Stimulated activated memory B cell treated with anti-CD40 and anti-IgM and Interleukin-4, amounts not matched to agents 10 μg/mL and 1 μg/mL and 100 μg/mL, for 72 hours (primary cell): ENCODE measurements at regions not wholly inside any gene's neighbourhood (a gene's known extent, or its start where the extent isn't known, plus 50 kb on each side); places are given as distances from the start of the nearest gene placed in this dataset.
A peak's percentile ranks its signal among the peaks of the same experiment; 100 is the strongest.
"Not testable (repeated sequence)": the region's sequence is repeated elsewhere in the genome, so short reads cannot be mapped to it uniquely, and the experiment has no call there.

Experiments
- ATAC-seq: fragments of 150-1000 bp; cut with Tn5 transposase; 2 replicates; pipeline ENCODE4 v1.10.0; 2021
- H3K27ac Mint-ChIP-seq: one replicate; pipeline ENCODE4 v1.8.0; 2022; ENCODE audit warnings: mild to moderate bottlenecking, mixed read lengths
- H3K27me3 Mint-ChIP-seq: one replicate; pipeline ENCODE4 v1.8.0; 2022; ENCODE audit warnings: mixed read lengths
- H3K36me3 Mint-ChIP-seq: one replicate; pipeline ENCODE4 v1.8.0; 2022; ENCODE audit warnings: mixed read lengths
- H3K4me1 Mint-ChIP-seq: one replicate; pipeline ENCODE4 v1.8.0; 2022; ENCODE audit warnings: mixed read lengths
- H3K4me3 Mint-ChIP-seq: one replicate; pipeline ENCODE4 v1.8.0; 2022; ENCODE audit warnings: mild to moderate bottlenecking, moderate library complexity, mixed read lengths
- H3K9me3 Mint-ChIP-seq: one replicate; pipeline ENCODE4 v1.8.0; 2022; ENCODE audit warnings: mixed read lengths

DNA sequence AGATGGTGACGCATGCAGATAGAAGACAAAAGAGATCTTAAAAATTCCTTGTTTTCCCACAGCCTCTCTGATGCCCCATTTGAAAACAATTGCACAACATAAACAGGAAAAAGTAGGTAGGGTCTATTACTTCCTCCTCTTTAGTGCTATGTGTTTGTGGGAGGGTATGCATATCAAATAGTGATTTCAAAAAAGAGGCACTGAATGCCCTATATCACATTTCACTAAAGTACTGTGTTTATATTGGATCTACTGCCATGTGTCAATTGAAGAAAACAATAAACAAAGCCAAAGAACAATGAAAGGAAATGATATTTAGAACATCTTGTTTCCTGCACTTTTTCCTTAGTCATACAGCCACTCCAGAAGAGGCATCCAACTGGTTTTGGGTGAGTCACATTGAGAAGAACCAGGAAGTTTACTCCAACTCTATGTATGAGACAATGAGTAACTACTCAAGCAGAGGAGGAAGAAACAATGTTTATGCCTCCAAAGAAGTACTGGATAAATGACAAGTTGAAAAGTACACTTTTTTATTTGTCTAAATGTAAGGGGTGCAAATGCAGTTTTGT, 583.6 kb downstream of the FBXO15 start:
- ATAC-seq: no peak
- no peak overlapping the region for H3K4me3 Mint-ChIP-seq
- H3K27me3 Mint-ChIP-seq: no peaks in the 10 kb centered on the region
- no peaks in the 10 kb centered on the region for H3K4me1 Mint-ChIP-seq
- peaks cover 3% of the 10 kb centered on the region for H3K9me3 Mint-ChIP-seq
- no peak overlapping the region for H3K27ac Mint-ChIP-seq
- no peaks in the 10 kb centered on the region for H3K36me3 Mint-ChIP-seq

DNA sequence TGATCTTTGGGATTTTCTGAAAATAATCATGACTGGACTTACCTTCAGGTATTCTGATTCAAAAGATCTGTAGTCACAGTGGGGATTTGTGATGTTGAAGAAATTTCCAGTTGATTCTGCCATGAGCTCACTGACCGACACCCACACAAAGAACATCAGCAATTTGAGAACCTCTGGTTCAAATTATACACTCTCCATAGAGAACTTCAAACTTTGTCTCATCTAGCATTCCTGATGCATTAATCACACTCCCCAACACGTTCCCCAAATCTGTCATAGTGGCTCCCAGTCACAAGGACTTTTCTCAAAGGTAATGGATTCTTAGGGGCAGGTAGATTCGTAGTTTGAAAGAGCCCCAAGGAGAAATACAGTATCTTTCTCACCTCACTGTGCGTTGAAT, 584.3 kb downstream of the FBXO15 start:
- H3K4me3 Mint-ChIP-seq: no peak overlapping the region
- H3K36me3 Mint-ChIP-seq: no peaks in the 10 kb centered on the region
- no peaks in the 10 kb centered on the region for H3K27me3 Mint-ChIP-seq
- no peak for ATAC-seq
- H3K27ac Mint-ChIP-seq: no peak overlapping the region
- H3K9me3 Mint-ChIP-seq: peaks cover 3% of the 10 kb centered on the region
- H3K4me1 Mint-ChIP-seq: no peaks in the 10 kb centered on the region

DNA sequence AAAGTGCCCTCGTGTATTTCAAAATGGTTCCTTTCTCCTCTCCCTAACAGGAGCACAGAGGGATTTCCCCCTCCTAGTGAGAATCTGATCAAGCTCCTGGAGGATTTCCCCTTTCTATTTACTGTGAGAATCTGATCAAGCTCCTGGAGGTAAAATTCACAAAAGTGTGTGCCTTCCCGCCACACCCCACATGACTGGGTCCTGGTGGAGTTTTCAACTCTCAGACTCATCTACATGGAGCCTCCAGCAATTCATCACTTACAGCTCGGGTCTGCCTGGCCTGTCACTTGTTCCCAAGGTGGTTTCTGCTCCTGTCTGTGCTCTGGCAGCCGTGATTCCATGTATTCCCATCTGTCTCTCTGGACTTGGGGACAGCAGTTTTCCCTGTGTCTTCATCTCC, 590.7 kb downstream of the FBXO15 start:
- peak; percentile 53 for ATAC-seq
- no peaks in the 10 kb centered on the region for H3K36me3 Mint-ChIP-seq
- no peaks in the 10 kb centered on the region for H3K27me3 Mint-ChIP-seq
- H3K9me3 Mint-ChIP-seq: peaks cover 3% of the 10 kb centered on the region
- no peak overlapping the region for H3K4me3 Mint-ChIP-seq
- H3K4me1 Mint-ChIP-seq: no peaks in the 10 kb centered on the region
- no peak overlapping the region for H3K27ac Mint-ChIP-seq

DNA sequence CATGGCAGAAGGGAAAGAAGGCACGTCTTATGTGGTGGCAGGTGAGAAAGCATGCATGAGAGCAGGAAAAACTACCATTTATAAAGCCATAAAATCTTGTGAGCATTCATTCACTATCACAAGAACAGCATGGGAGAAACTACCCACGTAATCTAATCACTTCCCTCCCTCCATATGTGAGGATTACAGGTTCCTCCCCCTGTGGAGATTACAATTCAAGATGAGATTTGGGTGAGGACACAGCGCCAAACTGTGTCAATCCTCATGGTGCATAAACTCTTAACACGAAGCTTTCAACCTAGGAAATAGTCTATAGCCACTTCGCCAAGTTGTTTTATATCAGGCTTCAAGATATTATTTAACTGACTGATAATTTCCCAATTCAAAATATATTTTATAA, 595.5 kb downstream of the FBXO15 start:
- Mint-ChIP-seq H3K27me3 (no peaks in the 10 kb centered on the region), H3K27ac (no peak overlapping the region), H3K9me3 (no peaks in the 10 kb centered on the region), H3K4me1 (no peaks in the 10 kb centered on the region), H3K4me3 (no peak overlapping the region), H3K36me3 (no peaks in the 10 kb centered on the region)
- no peak for ATAC-seq

DNA sequence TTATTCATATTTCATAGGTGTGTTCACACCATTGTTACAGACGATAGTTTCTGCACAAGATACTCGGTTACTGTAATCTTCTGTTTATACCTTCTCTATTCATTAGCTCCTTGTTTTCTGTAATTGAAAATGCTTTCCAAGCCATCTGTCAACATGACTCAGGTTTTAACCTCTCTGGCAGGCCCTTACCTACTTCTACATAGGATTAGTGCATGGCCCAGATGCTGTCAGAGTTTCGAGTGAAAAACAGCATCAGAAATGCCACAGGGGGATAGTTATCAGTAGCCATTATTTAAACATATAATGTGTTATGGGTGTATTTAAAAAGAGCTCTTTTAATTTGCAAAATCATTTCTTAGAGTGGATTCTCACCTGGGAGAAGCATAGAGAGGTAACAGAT, 596.4 kb downstream of the FBXO15 start:
- Mint-ChIP-seq H3K9me3 (no peaks in the 10 kb centered on the region), H3K4me3 (no peak overlapping the region), H3K36me3 (no peaks in the 10 kb centered on the region), H3K4me1 (no peaks in the 10 kb centered on the region), H3K27me3 (no peaks in the 10 kb centered on the region), H3K27ac (no peak overlapping the region)
- ATAC-seq: no peak

DNA sequence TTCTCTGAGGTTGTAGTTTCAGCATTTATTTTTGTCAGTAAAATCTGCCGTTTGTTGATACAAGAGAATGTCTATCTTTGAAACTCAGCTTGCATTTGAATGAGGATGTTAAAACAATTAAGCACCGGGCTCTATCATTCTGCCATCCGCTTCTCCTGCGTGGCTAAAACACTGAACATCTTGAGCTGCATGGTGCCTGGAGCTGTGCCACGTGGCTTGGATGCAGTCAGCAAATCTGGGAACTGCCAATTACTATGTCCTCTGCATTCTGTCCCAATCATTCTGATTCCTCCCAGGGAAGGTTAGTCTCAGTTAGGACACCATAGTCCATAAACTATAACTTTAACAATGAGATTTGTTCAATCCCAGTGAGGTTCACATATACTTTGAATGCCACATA, 598.4 kb downstream of the FBXO15 start:
- no peaks in the 10 kb centered on the region for H3K4me1 Mint-ChIP-seq
- no peaks in the 10 kb centered on the region for H3K9me3 Mint-ChIP-seq
- no peak for ATAC-seq
- H3K4me3 Mint-ChIP-seq: no peak overlapping the region
- no peaks in the 10 kb centered on the region for H3K27me3 Mint-ChIP-seq
- H3K27ac Mint-ChIP-seq: no peak overlapping the region
- no peaks in the 10 kb centered on the region for H3K36me3 Mint-ChIP-seq

DNA sequence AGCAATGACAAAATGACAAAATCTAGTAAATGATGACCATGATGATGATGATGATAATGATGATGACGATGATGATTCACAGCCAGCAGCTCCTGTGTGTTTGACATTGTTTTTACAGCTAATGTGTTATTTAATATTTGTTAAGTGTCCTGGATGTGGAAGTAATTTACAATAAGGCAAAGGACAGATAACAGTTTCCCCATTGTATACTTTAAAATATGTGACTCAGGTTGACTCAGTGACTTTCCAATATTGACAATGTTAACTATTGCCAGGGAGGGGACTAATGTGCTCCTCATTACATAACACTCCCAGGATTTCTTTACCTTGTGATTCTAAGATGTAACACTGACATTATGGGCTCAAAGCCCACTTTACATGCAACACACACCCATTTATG, 602.2 kb downstream of the FBXO15 start:
- no peaks in the 10 kb centered on the region for H3K4me1 Mint-ChIP-seq
- no peak for ATAC-seq
- H3K27me3 Mint-ChIP-seq: no peaks in the 10 kb centered on the region
- H3K4me3 Mint-ChIP-seq: no peak overlapping the region
- no peaks in the 10 kb centered on the region for H3K9me3 Mint-ChIP-seq
- no peaks in the 10 kb centered on the region for H3K36me3 Mint-ChIP-seq
- H3K27ac Mint-ChIP-seq: no peak overlapping the region

DNA sequence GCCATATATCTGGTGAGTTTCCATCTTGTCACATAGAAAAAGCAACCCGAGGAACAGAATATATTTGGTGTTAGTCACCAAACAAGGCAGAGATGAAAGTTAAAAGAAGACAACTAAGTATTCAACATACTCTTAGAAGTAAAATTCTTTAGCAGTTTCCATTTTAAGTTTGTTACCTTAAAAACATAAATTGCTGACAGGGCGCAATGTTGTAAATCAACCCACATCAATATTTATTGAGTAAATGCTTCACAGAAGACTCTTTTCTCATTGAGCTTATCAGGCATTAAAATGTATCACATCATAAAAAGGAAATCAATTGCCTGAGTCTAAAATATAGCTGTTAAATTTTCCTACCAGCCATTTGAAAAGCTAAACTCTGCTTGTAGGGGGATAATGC, 603.0 kb downstream of the FBXO15 start:
- no peak overlapping the region for H3K27ac Mint-ChIP-seq
- ATAC-seq: no peak
- H3K27me3 Mint-ChIP-seq: no peaks in the 10 kb centered on the region
- H3K4me1 Mint-ChIP-seq: no peaks in the 10 kb centered on the region
- no peak overlapping the region for H3K4me3 Mint-ChIP-seq
- H3K9me3 Mint-ChIP-seq: no peaks in the 10 kb centered on the region
- no peaks in the 10 kb centered on the region for H3K36me3 Mint-ChIP-seq

DNA sequence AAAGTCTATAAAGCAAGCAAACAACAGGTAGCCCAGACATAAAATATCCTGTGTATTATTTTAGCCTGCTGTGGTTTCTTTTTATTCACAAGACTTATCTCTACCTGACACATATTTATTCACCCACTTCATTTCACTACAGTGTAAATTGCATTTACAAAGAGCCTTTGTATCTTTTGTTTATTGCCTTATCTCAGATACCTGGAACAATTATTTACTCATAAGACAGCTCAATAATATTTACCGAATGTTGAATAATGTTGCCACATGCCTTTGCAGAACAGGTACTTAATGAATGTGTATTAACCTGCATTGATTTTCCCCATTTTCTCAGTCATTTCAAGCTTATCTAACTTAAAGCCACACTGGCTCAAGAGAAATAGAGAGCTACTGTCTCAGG, 603.6 kb downstream of the FBXO15 start:
- no peaks in the 10 kb centered on the region for H3K27me3 Mint-ChIP-seq
- ATAC-seq: no peak
- no peaks in the 10 kb centered on the region for H3K9me3 Mint-ChIP-seq
- H3K36me3 Mint-ChIP-seq: no peaks in the 10 kb centered on the region
- H3K4me1 Mint-ChIP-seq: no peaks in the 10 kb centered on the region
- H3K4me3 Mint-ChIP-seq: no peak overlapping the region
- H3K27ac Mint-ChIP-seq: no peak overlapping the region

DNA sequence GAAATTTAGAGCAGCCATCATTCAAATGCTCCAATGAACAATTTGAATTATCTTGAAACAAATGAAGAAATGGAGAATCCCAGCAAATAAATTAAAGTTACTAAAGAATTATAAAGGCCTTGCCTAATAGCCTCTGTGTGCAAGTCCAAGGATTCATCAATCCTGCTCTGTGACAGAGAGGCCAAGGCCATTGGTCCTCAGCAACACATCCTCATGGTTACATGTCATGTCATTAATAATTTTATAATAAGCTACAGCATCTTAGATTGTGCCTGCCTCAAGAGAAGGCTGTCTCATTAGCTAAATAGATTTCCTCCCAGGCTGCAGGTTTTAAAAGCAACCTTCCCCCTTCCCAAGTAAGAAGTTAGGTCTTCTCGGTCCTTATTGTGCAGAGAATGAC, 611.6 kb downstream of the FBXO15 start:
- Mint-ChIP-seq H3K4me1 (no peaks in the 10 kb centered on the region), H3K27ac (no peak overlapping the region), H3K27me3 (no peaks in the 10 kb centered on the region), H3K4me3 (no peak overlapping the region), H3K9me3 (no peaks in the 10 kb centered on the region), H3K36me3 (no peaks in the 10 kb centered on the region)
- no peak for ATAC-seq

DNA sequence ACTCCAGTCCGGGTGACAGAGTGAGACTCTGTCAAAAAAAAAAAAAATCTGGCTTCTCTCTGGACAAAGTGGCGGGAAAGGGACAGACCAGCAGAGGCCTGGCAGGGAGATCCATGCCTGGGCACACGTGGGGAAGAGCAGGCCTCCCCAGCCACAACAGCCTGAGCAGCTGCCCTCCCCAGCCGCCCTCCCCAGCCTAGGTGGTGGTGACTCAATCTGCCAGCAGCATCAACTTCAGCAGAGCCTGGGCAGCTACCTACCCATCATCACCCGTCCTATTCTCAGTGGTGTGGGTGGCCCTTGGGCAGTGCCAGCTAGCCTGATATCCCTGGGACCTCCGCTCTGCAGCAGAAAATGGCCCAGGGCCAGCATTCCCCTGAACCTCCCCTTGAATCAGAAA, 612.4 kb downstream of the FBXO15 start:
- no peaks in the 10 kb centered on the region for H3K4me1 Mint-ChIP-seq
- no peak overlapping the region for H3K4me3 Mint-ChIP-seq
- no peaks in the 10 kb centered on the region for H3K27me3 Mint-ChIP-seq
- no peaks in the 10 kb centered on the region for H3K36me3 Mint-ChIP-seq
- H3K9me3 Mint-ChIP-seq: peaks cover under 1% of the 10 kb centered on the region
- no peak overlapping the region for H3K27ac Mint-ChIP-seq
- ATAC-seq: no peak

DNA sequence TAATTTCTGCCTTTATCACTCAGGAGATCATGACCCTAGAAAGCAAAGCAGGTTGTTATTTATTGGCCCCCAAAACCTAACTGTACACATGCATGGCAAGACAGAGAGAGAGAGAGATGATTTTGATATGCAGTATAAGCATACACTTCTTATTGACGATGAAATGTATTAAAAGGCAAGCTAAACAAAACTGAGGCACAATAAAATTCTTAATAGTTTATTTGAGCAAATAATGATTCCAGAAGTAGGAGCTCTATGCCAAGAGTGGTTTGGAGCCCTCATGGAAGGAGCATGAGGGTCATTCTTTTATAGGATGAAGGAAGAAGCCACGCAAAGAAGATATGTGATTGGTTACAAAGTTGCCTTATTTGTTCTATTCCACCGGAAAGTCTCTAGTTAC, 616.0 kb downstream of the FBXO15 start:
- no peak overlapping the region for H3K27ac Mint-ChIP-seq
- no peak overlapping the region for H3K4me3 Mint-ChIP-seq
- peaks cover 7% of the 10 kb centered on the region for H3K9me3 Mint-ChIP-seq
- no peaks in the 10 kb centered on the region for H3K27me3 Mint-ChIP-seq
- no peaks in the 10 kb centered on the region for H3K36me3 Mint-ChIP-seq
- H3K4me1 Mint-ChIP-seq: no peaks in the 10 kb centered on the region
- no peak for ATAC-seq

DNA sequence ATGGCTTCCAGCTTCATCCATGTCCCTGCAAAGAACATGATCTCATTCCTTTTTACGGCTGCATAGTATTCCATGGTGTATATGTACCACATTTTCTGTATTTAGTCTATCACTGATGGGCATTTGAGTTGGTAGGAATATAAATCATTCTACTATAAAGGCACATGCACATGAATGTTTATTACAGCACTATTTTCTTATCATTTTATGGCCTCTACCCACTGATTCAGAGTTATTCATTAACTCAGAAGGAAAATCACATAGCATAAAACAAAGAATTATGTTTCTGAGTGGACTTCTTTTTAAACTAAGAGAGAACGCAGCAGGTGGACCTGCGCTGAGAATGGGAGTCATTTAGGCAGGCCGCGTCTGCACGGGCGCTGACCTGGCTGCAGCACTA, 619.6 kb downstream of the FBXO15 start:
- Mint-ChIP-seq H3K27ac (no peak overlapping the region), H3K27me3 (no peaks in the 10 kb centered on the region), H3K9me3 (peaks cover 9% of the 10 kb centered on the region), H3K4me3 (no peak overlapping the region), H3K4me1 (no peaks in the 10 kb centered on the region), H3K36me3 (no peaks in the 10 kb centered on the region)
- ATAC-seq: no peak

DNA sequence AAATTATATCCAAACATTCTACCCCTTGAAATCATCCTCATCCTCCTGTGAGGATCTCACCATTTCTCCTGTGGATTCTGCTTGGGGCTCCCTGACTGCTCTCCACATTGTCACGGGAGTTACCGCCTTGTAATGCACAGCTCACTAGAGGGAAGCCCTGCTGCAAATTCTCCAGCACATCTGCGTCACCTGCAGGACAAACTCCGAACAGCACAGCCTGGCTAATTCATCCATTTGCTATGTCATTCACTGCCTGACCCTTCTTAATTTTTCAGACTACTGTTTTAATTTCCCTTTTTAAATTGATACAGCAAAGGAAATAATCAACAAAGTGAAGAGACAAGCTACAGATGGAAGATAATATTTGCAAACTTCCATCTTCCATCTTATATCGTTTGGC, 627.4 kb downstream of the FBXO15 start:
- Mint-ChIP-seq H3K4me1 (no peaks in the 10 kb centered on the region), H3K36me3 (no peaks in the 10 kb centered on the region), H3K4me3 (no peak overlapping the region), H3K9me3 (peaks cover 11% of the 10 kb centered on the region), H3K27ac (no peak overlapping the region), H3K27me3 (no peaks in the 10 kb centered on the region)
- no peak for ATAC-seq

DNA sequence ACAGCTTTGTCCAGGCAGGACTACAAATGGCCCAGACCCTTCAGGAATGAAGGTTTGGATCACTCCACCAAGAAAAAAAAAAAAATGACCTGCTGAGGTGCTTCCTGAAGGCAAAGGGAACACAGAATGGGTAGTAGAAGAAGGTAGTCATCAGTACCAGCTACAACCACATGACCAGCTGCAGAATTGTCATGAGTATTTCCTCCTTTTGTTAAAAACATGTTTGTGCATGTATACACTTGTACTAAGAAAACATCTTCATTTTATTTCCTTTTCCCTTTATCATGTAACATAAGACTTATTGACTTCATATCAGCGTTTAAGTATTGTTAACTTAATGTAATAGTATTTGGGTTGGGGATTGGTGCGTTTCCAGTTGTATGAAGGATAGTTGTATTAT, 631.6 kb downstream of the FBXO15 start:
- H3K4me1 Mint-ChIP-seq, H3K27ac Mint-ChIP-seq, ATAC-seq, H3K36me3 Mint-ChIP-seq, H3K4me3 Mint-ChIP-seq, H3K27me3 Mint-ChIP-seq: not testable (repeated sequence)
- H3K9me3 Mint-ChIP-seq: peaks cover 11% of the 10 kb centered on the region

DNA sequence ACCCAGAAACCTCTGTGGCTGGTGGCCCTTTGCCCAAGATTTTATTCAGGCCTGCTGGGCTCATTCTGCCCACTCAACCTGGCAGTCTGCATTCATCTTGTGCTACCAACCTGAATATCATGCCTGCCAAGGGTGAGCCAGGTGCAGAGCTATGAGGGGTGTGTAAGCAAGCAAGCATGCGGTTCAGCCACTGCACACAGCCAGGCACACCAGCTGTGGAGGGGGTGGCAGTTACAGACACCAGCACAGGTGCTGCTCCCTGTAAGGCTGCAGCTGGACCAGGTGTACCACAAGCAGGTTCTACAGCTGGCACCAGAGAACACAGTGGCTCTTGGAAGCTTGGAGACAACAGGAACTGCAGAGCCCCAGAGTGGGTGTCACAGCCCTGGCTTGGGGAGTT, 633.2 kb downstream of the FBXO15 start:
- no peaks in the 10 kb centered on the region for H3K4me1 Mint-ChIP-seq
- no peaks in the 10 kb centered on the region for H3K36me3 Mint-ChIP-seq
- H3K9me3 Mint-ChIP-seq: peaks cover 3% of the 10 kb centered on the region
- H3K27ac Mint-ChIP-seq: no peak overlapping the region
- H3K4me3 Mint-ChIP-seq: no peak overlapping the region
- peak; percentile 47 for ATAC-seq
- no peaks in the 10 kb centered on the region for H3K27me3 Mint-ChIP-seq
